HuH-7 (cell line): ENCODE measurements at regions not wholly inside any gene's neighbourhood (a gene's known extent, or its start where the extent isn't known, plus 50 kb on each side); places are given as distances from the start of the nearest gene placed in this dataset.

Experiments
- DNase-seq: peaks from one replicate; pipeline ENCODE4 v3.0.0; 2011; ENCODE audit warnings: low spot score

DNA sequence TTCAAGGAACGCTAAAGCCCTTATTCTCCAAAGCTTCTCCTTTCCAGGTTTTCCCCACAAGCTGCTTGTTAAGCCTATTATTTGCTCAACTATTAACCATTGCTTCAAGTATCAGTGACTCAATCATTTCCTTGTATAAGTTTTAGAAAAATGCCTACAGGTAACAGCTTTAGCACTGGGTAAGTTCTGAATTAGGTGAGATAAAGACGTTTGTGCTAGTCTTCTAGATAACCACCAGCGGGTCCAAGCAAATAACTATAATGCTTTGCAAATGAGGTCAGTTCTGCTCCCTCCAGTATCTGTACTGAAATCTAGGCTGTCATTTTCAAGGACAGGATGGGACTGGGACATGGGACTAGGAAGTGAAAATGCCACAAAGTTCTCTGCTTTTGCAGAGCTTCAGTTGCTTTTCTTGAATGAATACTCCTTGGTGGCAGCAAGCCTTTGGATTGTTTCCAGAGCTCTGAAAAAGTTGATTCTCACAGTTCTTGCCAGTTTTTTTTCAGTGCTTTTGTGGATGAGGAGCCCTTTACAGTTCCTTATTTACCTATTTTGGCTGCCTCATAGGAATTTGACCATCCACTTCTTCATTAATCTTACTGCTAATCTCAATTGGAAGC is 1487.7 kb downstream of the EFNB2 start:
- no peak for DNase-seq

DNA sequence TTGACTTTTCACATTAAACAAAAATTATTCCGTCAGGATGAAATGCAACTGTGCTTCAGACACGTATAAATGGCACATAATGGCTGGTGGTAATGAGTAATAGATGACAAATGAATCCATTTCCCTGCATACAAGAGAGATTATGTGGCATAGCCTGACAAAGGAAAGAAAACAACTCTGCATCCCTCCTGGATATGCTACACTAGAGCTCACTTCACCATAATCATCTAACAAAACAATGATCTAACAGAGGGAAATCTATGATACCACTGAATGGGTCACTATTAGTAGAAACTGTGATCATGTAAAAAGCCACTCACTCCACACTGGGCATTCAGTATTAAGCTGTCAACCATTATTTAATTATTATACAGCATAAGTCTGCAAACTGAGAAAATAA is 1498.4 kb downstream of the EFNB2 start:
- no peak for DNase-seq

DNA sequence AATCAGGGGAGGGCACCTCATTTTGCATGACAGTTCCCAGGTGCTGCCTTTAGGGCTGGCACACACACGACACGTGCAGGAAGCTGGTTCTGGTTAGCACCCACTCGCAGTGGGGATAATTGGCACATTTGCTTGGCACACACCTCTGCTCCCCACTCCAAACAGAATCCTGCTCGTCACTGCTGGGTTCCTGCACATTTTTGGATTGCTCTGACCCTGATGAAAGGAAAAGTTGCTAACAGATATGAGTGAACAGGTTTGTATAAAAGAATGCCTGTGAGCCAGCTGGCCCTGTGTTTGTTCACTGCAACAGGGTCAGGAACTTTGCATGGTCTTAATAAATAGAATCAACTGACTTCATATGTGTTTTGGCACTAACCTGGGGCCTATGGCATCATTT is 1500.4 kb downstream of the EFNB2 start:
- no peak for DNase-seq

DNA sequence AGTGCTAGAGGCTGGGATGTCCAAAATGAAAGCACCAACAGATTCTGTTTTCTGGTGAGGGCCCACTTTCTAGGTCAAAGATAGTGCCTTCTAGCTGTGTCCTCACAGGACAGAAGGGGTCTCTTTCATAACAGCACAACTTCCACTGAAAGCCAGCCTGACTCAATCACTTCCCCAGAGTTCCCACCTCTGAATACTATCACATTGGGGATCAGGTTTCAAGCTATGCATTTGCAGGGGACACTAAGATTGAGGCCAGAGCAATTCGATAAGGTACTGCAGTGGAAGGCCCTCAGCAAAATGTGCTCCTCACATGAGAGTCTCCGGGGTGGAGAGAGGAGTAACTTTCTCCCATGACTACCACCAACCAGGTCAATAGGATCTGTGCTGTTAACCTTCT is 1501.5 kb downstream of the EFNB2 start:
- no peak for DNase-seq

DNA sequence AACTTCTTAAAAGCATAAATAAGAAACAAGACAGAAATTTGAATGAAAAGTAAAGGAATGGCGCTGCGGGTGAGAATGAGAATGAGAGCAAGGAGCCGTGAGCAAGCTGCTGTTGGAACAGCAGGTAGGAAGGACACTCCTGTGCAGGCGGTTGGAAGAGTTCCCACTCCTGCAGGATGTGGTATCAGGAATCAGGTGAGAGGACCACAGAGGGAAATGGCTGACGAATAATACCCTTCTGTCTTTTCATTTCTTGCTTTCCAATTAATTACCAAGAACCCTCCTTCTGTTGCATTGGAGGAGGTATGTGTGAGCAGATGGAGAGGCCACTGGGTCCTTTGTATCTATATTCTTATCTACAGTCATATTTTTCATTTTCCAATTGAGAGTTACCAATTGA is 1504.2 kb downstream of the EFNB2 start:
- DNase-seq, result no peak

DNA sequence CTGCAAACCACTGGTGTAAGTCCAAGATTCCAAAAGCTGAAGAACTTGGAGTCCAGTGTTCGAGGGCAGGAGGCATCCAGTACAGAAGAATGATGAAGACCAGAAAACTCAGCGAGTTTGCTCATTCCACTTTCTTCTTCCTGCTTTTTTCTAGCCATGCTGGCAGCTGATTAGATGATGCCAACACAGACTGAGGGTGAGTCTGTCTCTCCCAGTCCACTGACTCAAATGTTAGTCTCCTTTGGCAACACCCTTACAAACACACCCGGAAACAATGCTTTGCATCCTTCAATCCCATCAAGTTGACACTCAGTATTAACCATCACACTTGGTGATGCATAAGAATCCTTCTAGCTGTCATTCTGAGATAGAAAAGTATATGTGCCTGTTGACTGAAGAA is 1504.6 kb downstream of the EFNB2 start:
- no peak for DNase-seq

DNA sequence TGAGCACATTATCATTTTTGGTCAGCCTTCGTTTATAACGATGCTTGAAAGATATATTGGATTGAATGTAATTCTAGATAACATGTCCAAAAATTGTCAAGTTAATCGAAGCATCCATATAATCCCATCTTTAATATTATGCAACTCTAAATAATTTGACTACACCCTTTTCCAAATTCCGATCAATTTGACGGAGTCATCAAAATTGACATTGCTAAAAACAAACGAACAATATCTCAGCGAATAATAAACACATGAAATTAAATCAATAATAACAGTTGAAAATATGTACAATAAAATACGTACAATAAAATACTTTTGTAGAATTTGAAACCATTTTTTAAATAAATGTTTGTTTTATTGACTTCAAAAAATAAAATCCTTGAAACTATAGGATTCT is 1516.4 kb downstream of the EFNB2 start:
- no peak for DNase-seq

DNA sequence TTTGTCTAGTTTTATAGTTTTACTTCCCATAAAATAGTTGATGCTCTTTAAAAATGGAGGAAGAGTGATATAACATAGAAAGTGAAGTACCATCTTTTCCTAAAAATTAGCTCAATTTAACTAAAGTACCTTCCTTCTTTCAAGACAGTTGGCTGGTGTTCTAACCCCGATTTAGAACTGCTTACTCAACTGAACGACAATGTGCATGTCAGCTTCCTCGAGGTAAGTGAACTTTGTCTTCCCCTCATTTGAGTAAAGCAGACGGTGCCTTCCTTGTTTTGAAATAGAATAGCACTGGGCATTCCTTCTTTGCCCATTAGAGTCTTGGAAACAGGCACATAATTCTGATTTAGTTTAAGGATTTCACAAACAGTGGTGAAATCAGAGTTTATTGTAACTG is 1519.2 kb downstream of the EFNB2 start:
- DNase-seq, result no peak

DNA sequence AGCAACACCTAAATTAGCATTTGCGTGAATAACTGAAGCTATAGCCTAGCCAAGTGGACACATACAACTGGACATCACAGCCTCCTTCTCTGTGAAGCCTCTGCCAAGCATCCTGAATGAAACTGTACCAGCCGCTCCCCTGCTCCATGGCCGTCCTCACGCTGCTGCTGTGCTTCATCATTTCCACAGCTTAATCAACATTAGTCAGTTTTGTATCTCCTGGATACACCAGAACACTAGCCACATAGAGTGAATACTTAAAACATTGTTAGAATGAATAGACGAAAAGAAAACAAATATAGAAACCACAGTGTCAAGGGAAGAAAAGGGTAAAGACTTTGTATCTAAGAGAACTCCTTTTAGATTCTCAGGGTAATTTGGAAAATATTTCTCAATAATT is 1526.9 kb downstream of the EFNB2 start:
- DNase-seq, result no peak

DNA sequence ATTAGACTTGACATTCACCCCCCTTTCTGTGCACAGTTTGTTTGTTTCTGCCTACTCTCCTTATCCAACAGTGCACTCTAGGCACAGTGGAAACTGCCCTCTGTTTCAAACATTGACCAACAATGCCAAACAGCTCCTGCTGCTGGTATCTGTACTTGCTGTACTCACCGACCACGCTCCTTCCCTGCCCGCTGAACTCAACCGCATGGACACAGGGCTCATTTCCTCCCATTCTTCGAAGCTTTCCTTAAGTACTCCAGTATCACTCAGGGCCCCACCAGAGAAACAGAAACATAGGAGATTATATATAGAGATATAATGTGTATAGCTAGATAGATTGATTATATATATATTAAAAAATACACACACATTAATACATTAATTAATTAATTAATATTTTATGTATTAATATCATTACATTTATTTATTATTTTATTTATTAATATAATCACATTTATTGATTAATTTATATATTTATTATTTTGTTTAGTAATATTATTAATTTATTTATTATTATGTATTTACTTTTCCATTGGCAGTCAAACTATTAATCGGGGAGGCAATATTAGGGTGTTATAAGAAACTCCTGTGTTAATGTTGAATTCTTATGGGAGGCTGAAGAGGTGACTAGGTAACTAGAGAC is 1528.2 kb downstream of the EFNB2 start:
- no peak for DNase-seq

DNA sequence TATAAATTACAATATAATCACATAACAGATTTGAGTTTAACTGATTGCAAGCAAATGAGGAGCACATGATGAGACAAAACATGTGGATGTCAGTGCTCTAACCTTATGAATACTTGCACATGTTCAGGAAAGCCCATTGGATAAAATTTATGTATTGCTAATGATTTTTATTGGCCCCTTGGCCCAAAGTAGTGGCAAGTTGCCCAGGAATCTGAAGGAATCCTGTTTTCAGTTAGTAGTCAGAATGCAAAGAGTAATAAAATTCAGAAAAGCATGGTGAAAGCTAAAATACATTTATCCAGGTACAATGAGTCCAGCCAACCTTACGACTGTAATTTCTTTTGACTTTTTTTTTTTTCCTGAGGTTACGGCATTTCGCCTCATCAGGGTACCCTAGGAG is 1539.4 kb downstream of the EFNB2 start:
- DNase-seq, result no peak

DNA sequence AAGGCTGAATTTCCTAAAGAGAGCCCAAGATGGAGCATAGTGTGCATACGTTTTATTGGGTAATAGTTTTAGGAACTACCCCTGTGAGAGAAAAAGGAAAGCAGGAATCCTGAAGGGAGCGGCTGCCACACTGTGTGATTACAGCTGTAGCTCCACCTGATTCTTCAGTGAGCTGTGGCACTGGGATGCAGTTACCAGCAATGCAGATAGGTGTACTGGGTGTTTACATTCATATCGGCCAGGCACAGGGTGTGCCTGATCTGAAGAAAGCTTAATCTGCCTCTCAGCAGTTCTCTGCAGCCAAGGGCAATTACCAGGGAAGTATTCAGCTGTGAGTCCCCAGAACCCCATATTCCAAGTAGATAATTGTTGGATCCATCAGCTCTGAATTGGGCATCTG is 1541.8 kb downstream of the EFNB2 start:
- no peak for DNase-seq

DNA sequence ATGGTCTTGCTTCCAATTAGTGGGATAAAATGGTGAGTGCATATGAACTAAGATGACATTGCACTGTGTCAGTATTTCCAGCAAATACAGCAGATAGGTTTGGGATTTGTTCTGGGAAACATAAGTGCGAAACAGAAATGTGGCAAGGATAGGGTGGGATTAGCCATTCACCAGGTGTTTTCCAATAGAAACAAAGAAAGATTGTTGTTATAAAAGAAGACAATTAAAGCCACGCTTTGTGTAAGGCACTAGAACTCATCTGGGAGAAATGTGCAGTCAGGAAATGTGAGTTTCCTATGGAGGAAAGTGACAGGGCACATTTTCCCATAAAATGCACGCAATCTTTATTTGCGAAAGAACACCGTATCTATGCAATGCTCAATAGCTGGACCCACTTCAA is 1547.8 kb downstream of the EFNB2 start:
- no peak for DNase-seq

DNA sequence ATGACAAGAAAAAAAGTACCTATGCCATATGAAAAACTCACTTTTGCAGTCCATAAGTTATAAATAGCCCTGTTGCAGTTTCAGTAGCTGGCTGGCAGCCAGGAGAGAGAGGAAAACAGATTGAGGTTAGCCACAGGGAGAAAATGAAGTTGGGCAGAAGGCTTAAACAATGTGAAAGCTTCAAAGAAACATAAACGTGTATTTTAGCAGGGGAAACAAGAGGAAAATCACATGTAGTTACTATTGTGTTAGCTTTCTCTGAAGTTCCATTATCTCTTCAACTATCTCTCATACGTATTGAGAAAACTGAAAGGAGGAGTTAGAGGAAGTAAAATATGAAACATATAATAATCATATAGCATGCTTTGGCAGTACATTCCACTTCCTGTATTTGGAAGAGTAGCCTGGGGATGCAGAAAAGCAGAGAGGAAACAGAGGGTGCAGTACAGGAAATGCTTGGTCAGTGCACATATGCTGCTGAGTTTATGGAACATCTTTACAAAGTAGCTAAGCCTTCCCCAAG is 1551.1 kb downstream of the EFNB2 start:
- DNase-seq, result no peak

DNA sequence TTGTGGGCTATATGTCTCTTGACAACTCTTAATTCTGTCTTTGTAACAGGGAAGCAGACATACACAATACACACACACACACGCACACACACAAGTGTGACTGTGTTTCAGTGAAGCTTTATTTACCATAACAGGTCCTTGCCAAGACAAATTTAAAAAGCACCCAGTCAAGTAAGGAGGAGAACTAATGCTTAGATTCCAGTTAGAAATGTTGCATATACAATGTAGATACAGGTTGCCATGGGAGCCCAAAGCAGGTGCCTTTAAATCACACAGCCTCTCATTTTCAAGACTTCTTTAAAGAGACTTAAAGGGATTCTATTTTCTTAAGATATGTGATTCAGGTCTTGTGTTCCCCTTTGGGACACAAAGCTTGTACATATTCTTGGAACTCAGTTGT is 1551.9 kb downstream of the EFNB2 start:
- DNase-seq, result no peak

DNA sequence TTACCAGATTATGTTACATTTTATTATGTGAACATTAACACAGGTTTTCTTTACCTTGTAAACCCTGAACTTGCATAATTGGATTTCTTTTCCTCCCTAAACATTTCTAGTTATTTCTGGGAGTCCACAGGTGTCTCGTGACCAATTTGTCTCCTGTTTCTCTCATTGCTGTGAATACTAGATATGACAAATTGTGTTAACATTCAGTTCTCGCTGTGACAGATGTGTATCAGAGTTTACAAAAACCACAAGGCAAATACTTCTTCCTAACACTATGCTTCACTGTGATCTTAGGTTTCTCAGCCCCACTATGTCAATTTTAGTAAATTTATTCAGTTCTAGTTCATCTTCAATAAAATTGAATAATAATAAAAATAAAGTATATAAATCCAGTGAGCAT is 1554.9 kb downstream of the EFNB2 start:
- no peak for DNase-seq

DNA sequence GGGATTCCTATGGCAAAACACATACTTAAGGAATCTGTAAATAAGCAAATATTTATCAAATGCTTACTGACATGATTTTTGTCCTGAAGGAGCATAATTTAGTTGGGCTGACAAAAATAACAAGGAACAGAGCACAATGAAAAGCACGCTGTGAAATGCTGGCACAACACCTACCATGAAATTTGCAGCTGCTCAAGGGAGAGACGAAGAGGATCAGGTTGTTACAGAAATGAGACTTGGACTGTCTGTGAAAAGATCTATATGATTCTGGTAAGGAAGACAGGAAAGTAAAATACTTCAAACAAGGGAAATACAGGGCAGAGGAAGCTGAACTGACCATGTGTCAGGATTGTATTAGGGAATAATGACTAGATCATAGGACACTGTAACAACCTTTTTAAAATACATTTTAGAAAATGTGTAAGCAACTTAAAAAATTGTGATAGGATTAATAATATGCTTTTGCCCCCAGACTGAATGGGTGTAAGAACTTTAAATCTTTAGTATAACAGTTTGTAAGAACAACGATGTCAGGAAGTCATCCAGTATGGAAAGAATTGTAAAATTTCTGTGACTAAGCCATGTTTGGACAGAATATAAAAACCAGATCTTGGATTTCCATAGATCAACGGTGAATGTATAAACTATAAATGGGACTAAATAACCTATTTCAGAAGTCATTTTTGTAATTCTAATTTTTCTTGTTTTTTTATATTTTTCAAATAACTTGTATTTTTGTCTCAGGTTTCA is 1556.0 kb downstream of the EFNB2 start:
- DNase-seq, result no peak

DNA sequence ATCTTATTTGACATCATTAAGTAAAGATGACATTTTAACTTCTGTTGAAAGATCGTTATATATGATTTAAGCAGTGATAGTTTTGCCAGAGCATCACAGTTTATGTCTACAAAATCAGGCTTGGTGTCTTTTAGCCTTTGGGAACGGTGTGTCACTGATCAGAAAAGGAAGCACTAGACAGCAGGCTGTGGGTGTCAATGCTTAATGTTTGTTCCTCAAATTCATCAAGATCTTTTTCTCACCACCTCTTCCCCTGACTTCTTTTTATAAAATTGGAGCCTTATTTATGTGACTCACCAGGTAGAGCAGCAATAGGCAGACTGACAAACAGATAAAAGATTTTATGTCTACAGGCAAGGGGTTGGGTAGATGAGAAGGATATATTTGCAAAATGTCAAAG is 1558.5 kb downstream of the EFNB2 start:
- no peak for DNase-seq

DNA sequence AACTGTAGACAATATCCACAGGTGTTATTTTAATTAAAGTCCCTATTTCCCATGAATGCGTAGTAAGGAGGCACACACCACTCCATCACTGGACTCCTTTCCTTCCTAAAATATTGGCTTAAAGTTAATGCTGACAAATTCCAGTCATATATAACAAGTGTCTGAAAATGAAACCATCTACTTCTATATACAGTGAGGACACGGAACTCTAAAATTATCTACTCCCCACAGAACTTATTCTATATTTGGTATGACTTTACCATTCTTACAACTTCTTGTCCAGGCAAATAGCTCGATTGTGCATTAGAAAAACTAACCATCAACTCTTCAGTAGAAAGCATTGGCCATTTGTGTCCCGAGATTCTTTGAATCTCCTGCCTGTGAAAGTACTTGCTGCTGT is 1560.2 kb downstream of the EFNB2 start:
- no peak for DNase-seq

DNA sequence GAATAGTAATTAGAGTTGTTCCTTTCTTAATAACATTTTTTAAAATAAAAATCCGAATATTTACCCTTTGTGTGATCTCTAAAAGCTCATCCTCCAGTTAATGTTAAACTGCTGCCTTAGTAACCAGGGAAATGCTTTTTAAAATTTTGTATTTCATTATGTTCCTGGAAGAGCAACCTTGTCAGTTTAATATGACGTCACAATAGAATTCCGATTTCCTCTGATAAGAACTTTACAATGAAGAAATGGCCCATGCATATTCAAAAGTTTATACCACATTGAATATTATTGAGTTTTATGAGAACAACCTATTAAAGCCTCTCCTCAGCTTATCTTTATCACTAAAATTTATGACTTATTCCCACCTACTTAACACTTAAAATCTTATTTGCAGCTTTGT is 1566.6 kb downstream of the EFNB2 start:
- no peak for DNase-seq

DNA sequence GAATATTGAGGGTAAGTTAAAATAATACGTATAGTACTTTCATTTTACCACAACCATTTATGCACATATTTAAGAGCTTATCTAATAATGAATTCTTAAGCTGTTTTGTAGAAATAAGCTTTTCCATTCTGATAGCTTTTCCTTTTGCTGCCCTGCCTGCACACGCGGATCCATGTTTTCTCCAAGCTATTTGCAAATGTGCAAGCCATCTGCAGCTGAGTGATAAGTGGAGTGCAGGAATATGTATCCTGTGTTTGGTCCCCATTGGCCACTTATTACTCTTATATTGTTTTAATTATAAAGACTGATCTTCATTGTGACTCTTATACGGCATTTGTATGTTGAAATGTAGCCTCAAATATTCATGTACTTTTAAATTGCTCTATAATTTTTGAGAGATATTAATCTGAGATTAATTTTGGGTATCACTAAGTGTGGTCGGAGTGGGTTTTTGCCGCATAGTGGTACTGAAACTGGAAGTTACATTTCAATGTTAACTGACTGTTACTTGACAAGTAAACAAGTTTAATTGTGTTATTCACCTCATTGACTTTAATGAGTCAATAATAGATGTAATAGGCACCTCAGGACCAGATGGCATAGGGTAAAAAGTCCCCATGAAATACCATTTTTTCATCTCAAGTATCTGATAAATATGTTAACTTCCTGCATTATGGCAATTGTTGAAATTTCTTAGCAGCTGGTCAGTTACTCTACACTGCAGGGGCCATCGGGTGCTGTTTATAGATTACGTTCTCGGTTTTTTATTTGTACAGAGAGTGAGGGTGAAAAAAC is 1567.4 kb downstream of the EFNB2 start:
- DNase-seq, result no peak

DNA sequence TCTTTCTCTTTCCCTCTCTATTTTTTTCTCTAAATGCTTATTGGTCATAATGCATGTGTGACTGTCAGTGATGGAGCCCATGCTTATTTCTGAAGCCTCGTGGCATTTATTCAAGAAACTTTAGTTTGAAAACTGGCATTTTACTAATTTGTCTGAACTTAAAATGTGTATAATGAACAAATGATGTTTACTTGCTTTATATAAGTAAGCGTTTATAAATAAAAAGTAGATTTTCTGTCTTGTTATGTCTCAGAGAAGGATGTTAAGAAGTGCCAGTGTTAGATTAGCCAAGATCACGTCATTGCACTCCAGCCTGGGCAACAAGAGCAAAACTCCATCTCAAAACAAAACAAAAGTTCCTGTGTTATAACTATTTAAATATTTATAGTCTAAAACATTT is 1568.1 kb downstream of the EFNB2 start:
- no peak for DNase-seq

DNA sequence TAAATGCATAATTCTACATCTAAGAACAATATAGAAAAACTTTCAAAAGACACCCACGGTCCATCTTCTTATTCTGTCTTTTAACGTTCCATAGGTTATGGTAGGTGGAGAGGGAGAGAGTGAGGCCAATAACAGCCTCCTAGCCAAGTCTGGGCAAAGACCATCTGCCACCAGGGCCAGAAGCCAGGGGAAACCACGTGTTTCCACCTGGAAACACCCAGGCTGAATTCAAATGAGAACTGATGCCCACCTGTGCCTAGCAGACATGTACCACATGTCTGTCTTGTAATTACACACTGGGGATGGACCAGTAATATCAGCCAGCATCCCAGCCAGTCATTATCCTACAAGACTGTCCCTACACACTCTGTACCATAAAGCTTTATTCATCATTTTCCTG is 1573.1 kb downstream of the EFNB2 start:
- no peak for DNase-seq
